NCI-H510A treated with DMSO at 0.1 percent for 48 hours (cell line): ENCODE measurements at regions not wholly inside any gene's neighbourhood (a gene's known extent, or its start where the extent isn't known, plus 50 kb on each side); places are given as distances from the start of the nearest gene placed in this dataset.
"Not testable (repeated sequence)": the region's sequence is repeated elsewhere in the genome, so short reads cannot be mapped to it uniquely, and the experiment has no call there.

ENCODE experiments used
- DNase-seq: peaks from one replicate; lab custom pipeline; 2025; lab: John Stamatoyannopoulos, UW

- no peak for DNase-seq
Measured at GRCh38 chr9:104269996-104270963, 176.2 kb downstream of the SMC2 start.

- DNase-seq = no peak
Measured at GRCh38 chr9:104276709-104277245, 182.7 kb downstream of the SMC2 start.

- no peak for DNase-seq
Measured at GRCh38 chr9:104278929-104279496, 184.9 kb downstream of the SMC2 start.

GRCh38 chr9:104279535-104280177 lies 185.5 kb downstream of the SMC2 start:
- DNase-seq = no peak

GRCh38 chr9:104280178-104280560 lies 186.1 kb downstream of the SMC2 start:
- no peak for DNase-seq

- DNase-seq = no peak
Measured at GRCh38 chr9:104280711-104281110, 186.6 kb downstream of the SMC2 start.

GRCh38 chr9:104286187-104286586 lies 192.1 kb downstream of the SMC2 start:
- no peak for DNase-seq

- DNase-seq = no peak
Measured at GRCh38 chr9:104286799-104287198, 192.7 kb downstream of the SMC2 start.

- DNase-seq = no peak
Measured at GRCh38 chr9:104287253-104287878, 193.3 kb downstream of the SMC2 start.

GRCh38 chr9:104293877-104294276 lies 199.8 kb downstream of the SMC2 start:
- DNase-seq = no peak

GRCh38 chr9:104300124-104300523 lies 203.9 kb upstream of the OR13F1 start:
- DNase-seq = no peak

GRCh38 chr9:104301755-104302154 lies 202.3 kb upstream of the OR13F1 start:
- DNase-seq = peak; percentile 31

GRCh38 chr9:104302775-104303174 lies 201.3 kb upstream of the OR13F1 start:
- no peak for DNase-seq

- DNase-seq = no peak
Measured at GRCh38 chr9:104304925-104305324, 199.1 kb upstream of the OR13F1 start.

GRCh38 chr9:104313396-104314110 lies 190.5 kb upstream of the OR13F1 start:
- DNase-seq = no peak

- not testable (repeated sequence) for DNase-seq
Measured at GRCh38 chr9:104316201-104317009, 187.7 kb upstream of the OR13F1 start.

GRCh38 chr9:104319198-104319597 lies 184.9 kb upstream of the OR13F1 start:
- peak; percentile 83 for DNase-seq

- DNase-seq = peak; percentile 92
Measured at GRCh38 chr9:104319685-104320084, 184.4 kb upstream of the OR13F1 start.

- DNase-seq = no peak
Measured at GRCh38 chr9:104322596-104322995, 181.5 kb upstream of the OR13F1 start.

- not testable (repeated sequence) for DNase-seq
Measured at GRCh38 chr9:104323967-104324694, 179.9 kb upstream of the OR13F1 start.
